GM21723 (cell line): ENCODE measurements at regions not wholly inside any gene's neighbourhood (a gene's known extent, or its start where the extent isn't known, plus 50 kb on each side); places are given as distances from the start of the nearest gene placed in this dataset.
"Not testable (repeated sequence)": the region's sequence is repeated elsewhere in the genome, so short reads cannot be mapped to it uniquely, and the experiment has no call there.

Experiments used
- ATAC-seq: cut with Tn5 transposase; IDR thresholded peaks from one replicate; pipeline ENCODE4 v1.9.1; 2021; ENCODE audit warnings: mild to moderate bottlenecking, moderate library complexity; ENCODE audit not compliant: unreplicated experiment

DNA sequence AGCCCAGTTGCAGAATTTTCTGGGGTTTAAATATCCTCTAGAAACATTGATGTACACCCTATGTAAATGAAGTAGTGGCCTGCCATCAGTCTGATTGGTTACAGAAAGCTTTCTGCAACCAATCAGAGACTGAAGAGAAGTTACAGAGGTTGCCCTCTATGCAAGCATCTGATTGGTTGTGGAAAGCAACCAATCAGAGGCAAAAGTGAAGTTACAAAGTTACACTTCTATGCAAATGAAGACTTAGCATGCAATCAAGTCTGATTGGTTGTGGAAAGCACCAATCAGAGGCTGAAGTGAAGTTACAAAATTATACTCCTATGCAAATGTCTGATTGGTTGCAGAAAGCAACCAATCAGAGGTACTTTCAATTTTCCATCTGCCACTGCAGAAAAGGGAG is 51.9 kb upstream of the USP9X start:
- ATAC-seq = no peak

DNA sequence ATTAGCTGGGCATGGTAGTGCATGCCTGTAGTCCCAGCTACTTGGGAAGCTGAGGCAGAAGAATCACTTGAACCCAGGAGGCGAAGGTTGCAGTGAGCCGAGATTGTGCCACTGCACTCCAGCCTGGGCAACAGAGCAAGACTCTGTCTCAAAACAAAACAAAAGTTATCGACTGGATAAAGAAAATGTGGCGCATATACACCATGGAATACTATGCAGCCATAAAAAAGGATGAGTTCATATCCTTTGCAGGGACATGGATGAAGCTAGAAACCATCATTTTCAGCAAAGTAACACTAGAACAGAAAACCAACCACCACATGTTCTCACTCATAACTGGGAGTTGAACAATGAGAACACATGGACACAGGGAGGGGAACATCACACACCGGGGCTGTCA is 50.3 kb upstream of the USP9X start:
- not testable (repeated sequence) for ATAC-seq
